Fibroblast of lung (primary cell): ENCODE measurements at regions not wholly inside any gene's neighbourhood (a gene's known extent, or its start where the extent isn't known, plus 50 kb on each side); places are given as distances from the start of the nearest gene placed in this dataset.

ENCODE experiments used
- CTCF ChIP-seq, 2 donors: IDR thresholded peaks in 1 of 2; conservative IDR thresholded peaks in 1 of 2; 1 replicate in 1 of 2; 2 replicates in 1 of 2; pipeline ENCODE4 v1.5.1; 2011 to 2012; ENCODE audit warnings: low read length in 2 of 2, control low read depth in 1 of 2, inconsistent platforms in 1 of 2, low read depth in 1 of 2, mild to moderate bottlenecking in 1 of 2
- EZH2 ChIP-seq: IDR thresholded peaks from 2 replicates; pipeline ENCODE4 v1.5.1; 2012; ENCODE audit warnings: low read length, control low read depth, mild to moderate bottlenecking; ENCODE audit errors: missing control alignments

- no peak for TF ChIP-seq CTCF (conservative IDR thresholded peaks at IDR 0.05 in 1 of 2, IDR thresholded peaks at IDR 0.05 in 1 of 2; ENCODE audit: low read depth in 1 of 2, low read length in 2 of 2)
- TF ChIP-seq EZH2 = no peak
These were observed 2265.1 kb downstream of the TP53TG3F start for GRCh38 chr16:35724551-35724950.
